ENCODE measurements at regions not wholly inside any gene's neighbourhood (a gene's known extent, or its start where the extent isn't known, plus 50 kb on each side); places are given as distances from the start of the nearest gene placed in this dataset.

DNA sequence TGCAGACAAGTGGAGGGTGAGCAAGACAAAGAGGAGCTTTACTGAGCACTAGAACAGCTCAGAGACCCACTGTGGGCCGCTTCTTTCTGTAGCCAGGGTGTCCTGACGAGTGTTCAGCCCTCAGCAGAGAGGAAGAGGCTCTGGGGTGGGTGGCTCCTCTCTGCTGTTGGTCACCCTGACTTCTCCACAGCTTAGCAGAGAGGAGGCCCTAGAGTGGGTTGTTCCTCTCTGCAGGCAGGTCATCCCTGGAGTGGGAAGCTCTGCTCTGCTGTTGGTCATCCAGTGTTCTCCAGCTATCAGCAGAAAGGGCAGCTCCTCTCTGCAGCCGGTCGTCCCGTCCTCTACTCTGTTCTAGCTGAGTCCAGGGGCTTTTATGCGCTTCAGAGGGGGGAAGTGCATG, 286.5 kb downstream of the ICOS start:
- DNase-seq (ENCODE audit: extremely low read depth in 1 of 2, low read depth in 1 of 2), result no peak

- no peak for DNase-seq (ENCODE audit: extremely low read depth in 1 of 2, low read depth in 1 of 2)
Measured at GRCh38 chr2:204223544-204223943, 287.0 kb downstream of the ICOS start.

DNA sequence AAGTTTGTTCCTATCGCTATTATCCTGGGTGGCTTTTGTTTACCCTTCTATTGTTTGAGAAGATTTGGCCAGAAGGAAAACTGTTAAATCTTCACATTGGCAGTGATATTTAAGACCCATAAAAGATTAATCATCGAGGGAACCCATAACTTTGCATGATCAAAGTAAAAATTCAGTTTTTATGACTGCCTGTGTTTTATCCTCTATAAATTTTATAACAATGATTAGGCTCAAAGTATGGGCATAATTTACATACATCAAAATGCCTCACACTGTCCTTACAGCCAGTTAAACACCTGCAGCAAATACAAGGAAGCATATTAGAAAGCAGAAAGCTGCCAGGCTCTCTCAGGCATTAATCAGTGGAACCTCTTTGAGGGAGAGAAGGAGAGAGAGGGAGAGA, 289.1 kb downstream of the ICOS start:
- DNase-seq (ENCODE audit: extremely low read depth in 1 of 2, low read depth in 1 of 2), result no peak

DNA sequence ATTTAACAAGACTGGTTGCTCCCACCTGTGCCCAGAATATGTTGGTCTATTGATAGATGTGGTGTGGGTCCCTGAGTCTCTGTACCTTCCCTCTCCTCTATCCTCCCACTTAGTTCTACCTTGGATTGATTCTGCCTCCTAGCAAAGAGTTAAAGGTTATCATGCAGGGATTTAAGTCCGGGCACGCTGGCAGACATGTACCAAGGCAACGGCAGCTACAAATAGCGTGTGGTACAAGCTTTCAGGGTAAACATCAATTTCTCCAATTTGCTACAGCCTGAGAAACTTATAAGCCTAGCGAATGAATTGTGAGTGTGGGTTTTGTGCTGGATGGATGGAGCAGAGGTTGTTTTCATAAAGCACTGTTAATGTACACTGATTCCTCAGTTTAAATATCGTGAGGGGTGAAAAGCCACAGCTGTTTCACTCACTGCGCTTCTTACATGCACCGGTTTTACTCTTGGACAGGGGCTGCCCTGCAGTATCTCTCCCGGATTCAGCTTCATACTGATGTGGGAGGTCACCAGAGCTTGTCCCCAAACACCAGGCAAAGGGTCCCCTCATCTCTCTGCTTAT, 289.8 kb downstream of the ICOS start:
- DNase-seq (ENCODE audit: extremely low read depth in 1 of 2, low read depth in 1 of 2), result no peak

- no peak for DNase-seq (ENCODE audit: extremely low read depth in 1 of 2, low read depth in 1 of 2)
Measured at GRCh38 chr2:204228169-204228886, 291.8 kb downstream of the ICOS start.

DNA sequence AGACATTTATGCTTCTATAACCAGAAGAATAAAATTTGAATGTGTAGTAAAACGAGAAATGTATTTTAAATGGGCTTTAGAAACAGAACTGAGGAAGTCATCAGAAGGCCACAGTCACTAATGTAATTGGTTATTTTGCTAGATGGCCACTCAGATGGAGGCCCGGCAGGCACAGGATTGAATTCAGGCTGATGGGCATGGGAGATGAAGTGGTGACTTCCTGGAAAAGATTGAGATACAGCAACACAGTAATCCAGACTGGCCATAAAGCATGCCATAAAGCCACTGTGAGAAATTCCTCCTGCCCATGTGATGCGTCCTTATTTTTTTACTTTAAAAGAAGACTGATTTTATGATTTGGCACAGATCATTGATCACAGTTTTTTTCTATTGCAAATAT, 297.7 kb downstream of the ICOS start:
- DNase-seq (ENCODE audit: extremely low read depth in 1 of 2, low read depth in 1 of 2), result no peak

DNA sequence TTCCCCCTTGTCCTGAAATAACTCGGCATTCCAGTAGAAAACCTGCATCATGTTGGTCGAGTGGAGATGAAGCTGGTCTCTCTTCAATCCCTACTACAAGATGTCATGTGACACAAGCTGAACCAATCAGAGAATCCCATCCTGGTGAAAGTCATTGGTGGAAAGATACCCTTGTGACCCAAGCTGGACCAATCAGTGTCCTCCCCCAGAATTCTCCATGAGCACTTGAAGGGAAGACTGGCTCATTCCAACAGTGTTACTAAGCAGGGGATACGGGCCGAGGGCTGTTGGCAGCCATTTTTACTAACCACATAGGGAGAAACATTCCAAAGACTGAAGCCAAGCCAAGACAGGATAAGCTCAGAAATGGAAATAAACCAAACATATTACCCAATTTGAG, 298.3 kb downstream of the ICOS start:
- DNase-seq (ENCODE audit: extremely low read depth in 1 of 2, low read depth in 1 of 2), result no peak

GRCh38 chr2:204237416-204237815, 300.9 kb downstream of the ICOS start:
- no peak for DNase-seq (ENCODE audit: extremely low read depth in 1 of 2, low read depth in 1 of 2)

GRCh38 chr2:204239411-204240165, 303.0 kb downstream of the ICOS start:
- DNase-seq (ENCODE audit: extremely low read depth in 1 of 2, low read depth in 1 of 2), result no peak

DNA sequence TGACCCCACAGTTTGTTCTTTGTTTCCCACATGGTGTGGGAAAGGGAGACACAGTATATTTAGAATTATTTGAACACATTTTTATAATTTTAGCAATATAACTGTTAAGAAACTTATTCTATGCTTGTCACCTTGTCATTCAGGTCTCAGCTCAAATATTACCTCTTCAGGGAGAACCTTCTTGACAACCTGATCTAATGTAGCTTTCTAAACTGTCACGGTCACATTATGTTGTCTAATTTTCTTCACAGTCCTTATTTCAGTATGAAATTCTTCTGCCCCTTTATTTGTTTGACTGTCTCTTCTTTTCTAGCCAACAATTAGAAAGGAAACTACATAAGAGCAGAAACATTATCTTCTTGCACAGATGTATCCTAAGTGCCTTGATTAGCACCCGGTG, 304.3 kb upstream of the PARD3B start:
- DNase-seq (ENCODE audit: extremely low read depth in 1 of 2, low read depth in 1 of 2), result no peak

GRCh38 chr2:204249437-204249836, 295.8 kb upstream of the PARD3B start:
- no peak for DNase-seq (ENCODE audit: extremely low read depth in 1 of 2, low read depth in 1 of 2)

GRCh38 chr2:204250692-204251091, 294.6 kb upstream of the PARD3B start:
- no peak for DNase-seq (ENCODE audit: extremely low read depth in 1 of 2, low read depth in 1 of 2)

- no peak for DNase-seq (ENCODE audit: extremely low read depth in 1 of 2, low read depth in 1 of 2)
Measured at GRCh38 chr2:204251158-204251997, 293.9 kb upstream of the PARD3B start.

DNA sequence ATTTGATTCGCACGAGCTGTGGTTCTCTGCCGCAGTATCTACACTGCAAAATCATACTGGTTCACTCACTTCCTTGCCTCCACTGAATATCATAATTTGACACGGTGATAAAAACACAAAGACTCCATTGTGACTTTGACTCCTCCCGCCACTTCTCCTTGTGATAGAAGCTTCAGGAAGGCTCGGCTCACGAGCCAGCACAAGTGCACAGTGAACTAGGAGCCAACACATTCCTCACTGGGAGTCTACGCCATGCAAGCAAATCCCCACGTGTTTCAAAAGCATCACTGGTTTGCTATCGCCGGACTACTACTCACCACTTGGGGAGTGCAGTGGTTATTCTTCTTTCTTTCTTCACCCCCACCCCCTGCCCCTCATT, 293.3 kb upstream of the PARD3B start:
- DNase-seq (ENCODE audit: extremely low read depth in 1 of 2, low read depth in 1 of 2), result no peak

DNA sequence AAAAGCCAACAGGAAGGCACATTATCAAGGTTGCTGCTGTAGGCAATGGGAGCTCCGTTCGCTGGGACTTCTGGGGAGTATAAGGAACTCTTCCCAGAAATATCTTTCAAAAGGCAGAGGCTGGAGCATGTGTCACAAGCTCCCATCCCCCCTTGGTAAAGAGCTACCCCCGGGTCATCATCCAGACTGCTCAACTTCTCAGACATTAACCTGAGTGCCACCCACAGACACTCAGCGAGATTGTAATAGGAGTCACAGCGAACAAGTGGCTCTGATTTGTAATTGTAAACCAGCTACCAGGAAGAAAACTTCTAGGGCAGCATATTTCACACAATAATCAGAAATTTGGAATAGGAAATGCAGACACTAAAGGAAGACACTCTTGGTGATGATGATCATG, 290.2 kb upstream of the PARD3B start:
- no peak for DNase-seq (ENCODE audit: extremely low read depth in 1 of 2, low read depth in 1 of 2)

DNA sequence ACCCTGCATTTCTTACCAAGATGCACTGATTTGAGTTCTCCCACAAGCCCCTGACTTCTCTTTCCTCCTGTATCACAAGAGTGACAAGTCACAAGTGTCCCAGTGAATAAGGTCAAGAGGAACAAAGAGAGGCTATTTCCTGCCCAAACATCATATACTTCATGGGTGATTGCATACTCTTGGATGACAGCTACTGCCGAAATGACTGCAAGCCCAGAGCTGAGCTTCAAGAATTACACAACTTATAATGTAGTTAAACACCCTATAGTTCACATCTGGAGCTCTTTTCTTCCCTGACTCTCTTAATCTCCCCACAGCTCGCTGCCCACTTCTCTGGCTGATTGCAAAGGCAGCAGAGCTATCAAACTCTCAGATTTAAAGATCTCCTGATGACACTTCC, 289.7 kb upstream of the PARD3B start:
- no peak for DNase-seq (ENCODE audit: extremely low read depth in 1 of 2, low read depth in 1 of 2)

GRCh38 chr2:204257781-204258180, 287.5 kb upstream of the PARD3B start:
- DNase-seq (ENCODE audit: extremely low read depth in 1 of 2, low read depth in 1 of 2), result no peak

DNA sequence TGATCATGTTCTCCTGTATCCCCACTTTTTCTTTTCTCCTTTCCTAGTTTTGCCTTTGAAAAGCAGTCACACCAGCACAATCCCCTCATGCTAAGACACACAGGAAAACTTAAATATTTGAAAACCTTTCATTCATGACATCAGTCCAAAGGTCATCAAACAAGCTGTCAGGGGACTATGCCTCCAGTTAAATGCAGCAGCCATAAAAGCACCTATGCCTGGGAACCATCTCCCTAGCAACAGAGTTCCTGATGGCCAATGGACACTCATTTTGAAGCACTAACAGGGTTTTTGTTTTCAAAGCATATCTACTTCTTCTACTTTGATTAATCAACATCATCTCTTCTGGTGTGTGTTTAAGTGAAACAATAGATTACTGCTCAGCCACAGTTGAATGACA, 286.4 kb upstream of the PARD3B start:
- no peak for DNase-seq (ENCODE audit: extremely low read depth in 1 of 2, low read depth in 1 of 2)

- DNase-seq (ENCODE audit: extremely low read depth in 1 of 2, low read depth in 1 of 2), result no peak
Measured at GRCh38 chr2:204260162-204260877, 285.0 kb upstream of the PARD3B start.

DNA sequence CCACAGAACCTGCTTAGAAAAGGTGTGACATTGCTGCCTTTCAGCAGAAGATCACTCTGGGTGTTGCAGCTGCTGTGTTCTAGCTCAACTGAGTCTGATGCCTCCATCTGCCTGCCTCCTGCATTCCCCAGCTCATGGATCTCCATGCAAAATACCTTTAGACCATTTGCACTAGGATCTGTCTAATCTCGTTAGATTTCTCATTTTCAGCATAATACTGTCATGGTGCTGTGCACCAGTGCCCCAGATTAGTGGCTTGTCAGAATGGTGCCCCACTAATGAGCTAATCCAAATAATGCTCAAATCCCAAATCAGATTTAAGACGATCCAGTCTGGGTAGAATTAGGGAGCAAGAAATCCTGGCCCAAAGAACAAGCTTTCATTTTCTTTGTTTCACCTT, 284.4 kb upstream of the PARD3B start:
- DNase-seq (ENCODE audit: extremely low read depth in 1 of 2, low read depth in 1 of 2), result no peak

- no peak for DNase-seq (ENCODE audit: extremely low read depth in 1 of 2, low read depth in 1 of 2)
Measured at GRCh38 chr2:204261846-204262245, 283.4 kb upstream of the PARD3B start.
